Uterus (tissue), 3 donors: ENCODE measurements at regions not wholly inside any gene's neighbourhood (a gene's known extent, or its start where the extent isn't known, plus 50 kb on each side); places are given as distances from the start of the nearest gene placed in this dataset.

Source experiments
- DNase-seq, 2 donors: peaks; one replicate each; pipeline ENCODE4 v3.0.0-alpha.2; 2019 to 2020
- H3K27ac ChIP-seq, 2 donors: fragments of 200-600 bp; sonication (generic); 1 replicate in 1 of 2; 2 replicates in 1 of 2; pipeline ENCODE4 v1.5.1; 2016 to 2018
- H3K27me3 ChIP-seq, 2 donors: fragments of 200-600 bp; sonication (generic); one replicate each; pipeline ENCODE4 v1.5.1; 2018 to 2019; ENCODE audit warnings: control low read depth in 1 of 2
- H3K36me3 ChIP-seq, 2 donors: fragments of 200-600 bp; sonication (generic); one replicate each; pipeline ENCODE4 v1.5.1; 2019; ENCODE audit warnings: control low read depth in 1 of 2
- H3K4me1 ChIP-seq, 2 donors: fragments of 200-600 bp; sonication (generic); one replicate each; pipeline ENCODE4 v1.5.1; 2018 to 2019; ENCODE audit warnings: control low read depth in 1 of 2
- H3K4me3 ChIP-seq, 2 donors: fragments of 200-600 bp; sonication (generic); 1 replicate in 1 of 2; 2 replicates in 1 of 2; pipeline ENCODE4 v1.5.1; 2018 to 2019; ENCODE audit warnings: mild to moderate bottlenecking in 1 of 2
- H3K9me3 ChIP-seq, 2 donors: fragments of 200-600 bp; sonication (generic); one replicate each; pipeline ENCODE4 v1.5.1; 2019; ENCODE audit warnings: control low read depth in 1 of 2
- POLR2A ChIP-seq, 2 donors: fragments of 450-650 bp; IDR thresholded peaks; one replicate each; pipeline ENCODE4 v1.6.1; 2016; ENCODE audit warnings: antibody characterized with exemption in 2 of 2, mild to moderate bottlenecking in 1 of 2, moderate library complexity in 1 of 2
- intact Hi-C: fragments of 100-400 bp; cut with DNase I; formaldehyde crosslinking; loops from one replicate; pipeline ENCODE4 v1.15.1; 2023; ENCODE audit warnings: low total_unique reads
- TF ChIP-seq, protein P1 (sequence below), 4 experiments: fragments of 200-600 bp in 2 of 4; fragments of 450-650 bp in 2 of 4; sonication (generic) in 2 of 4; IDR thresholded peaks; one replicate each; pipeline ENCODE4 v1.5.1; 2016 to 2019; ENCODE audit warnings: antibody characterized with exemption in 4 of 4, mild to moderate bottlenecking in 2 of 4, moderate library complexity in 1 of 4
- donor health status: DM: yes; HTN: yes; CAD: no.

DNA sequence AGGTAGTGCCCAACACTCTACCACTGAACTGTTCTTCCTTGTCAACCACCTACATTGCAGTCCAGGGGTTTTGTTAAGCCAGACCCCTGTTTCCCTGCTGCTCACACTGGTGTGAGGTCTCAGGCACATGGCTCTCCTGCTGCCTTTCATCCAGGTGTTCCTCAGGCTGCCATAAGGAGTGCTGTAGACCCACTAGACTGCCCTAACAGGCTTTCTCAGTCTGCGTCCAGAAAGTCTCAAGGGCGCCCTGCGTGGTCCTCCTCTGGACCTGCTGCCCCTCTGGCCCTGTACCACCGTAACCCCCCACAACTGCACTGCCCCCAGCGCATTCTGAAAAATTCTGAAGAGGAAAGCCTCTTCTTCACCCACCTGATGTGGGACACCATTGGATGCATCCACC is 225.7 kb upstream of the ANKRD30A start:
- Histone ChIP-seq H3K9me3 (no peaks in the 10 kb centered on the region), H3K27me3 (no peaks in the 10 kb centered on the region), H3K4me1 (no peaks in the 10 kb centered on the region), H3K4me3 (no peak overlapping the region), H3K36me3 (no peaks in the 10 kb centered on the region), H3K27ac (no peak overlapping the region)
- no peak for DNase-seq
- intact Hi-C loops, result no loop called here
- no peak for TF ChIP-seq POLR2A (IDR thresholded peaks at IDR 0.05)
- TF ChIP-seq, protein P1, sequence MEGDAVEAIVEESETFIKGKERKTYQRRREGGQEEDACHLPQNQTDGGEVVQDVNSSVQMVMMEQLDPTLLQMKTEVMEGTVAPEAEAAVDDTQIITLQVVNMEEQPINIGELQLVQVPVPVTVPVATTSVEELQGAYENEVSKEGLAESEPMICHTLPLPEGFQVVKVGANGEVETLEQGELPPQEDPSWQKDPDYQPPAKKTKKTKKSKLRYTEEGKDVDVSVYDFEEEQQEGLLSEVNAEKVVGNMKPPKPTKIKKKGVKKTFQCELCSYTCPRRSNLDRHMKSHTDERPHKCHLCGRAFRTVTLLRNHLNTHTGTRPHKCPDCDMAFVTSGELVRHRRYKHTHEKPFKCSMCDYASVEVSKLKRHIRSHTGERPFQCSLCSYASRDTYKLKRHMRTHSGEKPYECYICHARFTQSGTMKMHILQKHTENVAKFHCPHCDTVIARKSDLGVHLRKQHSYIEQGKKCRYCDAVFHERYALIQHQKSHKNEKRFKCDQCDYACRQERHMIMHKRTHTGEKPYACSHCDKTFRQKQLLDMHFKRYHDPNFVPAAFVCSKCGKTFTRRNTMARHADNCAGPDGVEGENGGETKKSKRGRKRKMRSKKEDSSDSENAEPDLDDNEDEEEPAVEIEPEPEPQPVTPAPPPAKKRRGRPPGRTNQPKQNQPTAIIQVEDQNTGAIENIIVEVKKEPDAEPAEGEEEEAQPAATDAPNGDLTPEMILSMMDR (IDR thresholded peaks at IDR 0.05), result no peak

DNA sequence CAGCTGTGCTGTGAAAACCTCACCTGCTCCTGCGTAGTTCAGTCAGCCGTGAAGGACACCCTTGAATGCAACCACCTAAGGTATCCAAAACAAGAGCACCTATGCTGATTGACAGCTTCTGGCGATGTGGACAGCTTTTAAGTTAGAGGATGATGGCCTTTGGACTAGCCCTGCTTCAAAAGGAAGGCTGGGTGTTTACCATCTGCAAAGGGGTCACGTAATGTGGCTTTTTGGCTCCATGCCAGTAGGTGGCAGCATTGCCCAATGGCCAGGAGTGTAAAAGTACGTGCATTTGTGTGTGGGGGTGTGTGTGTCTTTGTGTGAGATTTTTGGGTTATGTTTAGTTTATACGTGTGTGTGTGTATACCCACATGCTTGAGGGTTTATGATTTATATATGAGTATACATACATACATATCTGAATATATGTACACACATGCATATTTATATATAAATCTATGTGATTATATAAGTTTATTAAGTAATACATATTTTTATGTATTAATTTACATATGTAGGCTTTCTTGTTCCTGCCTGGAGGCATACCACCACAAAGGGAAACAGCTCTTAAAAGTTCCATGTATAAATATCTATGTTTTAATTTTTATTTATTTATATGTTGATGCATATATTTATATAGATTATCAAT is 236.3 kb upstream of the ANKRD30A start:
- TF ChIP-seq, protein P1 (IDR thresholded peaks at IDR 0.05), result no peak
- TF ChIP-seq POLR2A (IDR thresholded peaks at IDR 0.05), result no peak
- H3K9me3 ChIP-seq, result no peaks in the 10 kb centered on the region
- no peaks in the 10 kb centered on the region for H3K36me3 ChIP-seq
- DNase-seq, result no peak
- intact Hi-C loops, result no loop called here
- no peak overlapping the region for H3K4me3 ChIP-seq
- no peak overlapping the region for H3K27ac ChIP-seq
- no peaks in the 10 kb centered on the region for H3K4me1 ChIP-seq
- H3K27me3 ChIP-seq, result no peaks in the 10 kb centered on the region

DNA sequence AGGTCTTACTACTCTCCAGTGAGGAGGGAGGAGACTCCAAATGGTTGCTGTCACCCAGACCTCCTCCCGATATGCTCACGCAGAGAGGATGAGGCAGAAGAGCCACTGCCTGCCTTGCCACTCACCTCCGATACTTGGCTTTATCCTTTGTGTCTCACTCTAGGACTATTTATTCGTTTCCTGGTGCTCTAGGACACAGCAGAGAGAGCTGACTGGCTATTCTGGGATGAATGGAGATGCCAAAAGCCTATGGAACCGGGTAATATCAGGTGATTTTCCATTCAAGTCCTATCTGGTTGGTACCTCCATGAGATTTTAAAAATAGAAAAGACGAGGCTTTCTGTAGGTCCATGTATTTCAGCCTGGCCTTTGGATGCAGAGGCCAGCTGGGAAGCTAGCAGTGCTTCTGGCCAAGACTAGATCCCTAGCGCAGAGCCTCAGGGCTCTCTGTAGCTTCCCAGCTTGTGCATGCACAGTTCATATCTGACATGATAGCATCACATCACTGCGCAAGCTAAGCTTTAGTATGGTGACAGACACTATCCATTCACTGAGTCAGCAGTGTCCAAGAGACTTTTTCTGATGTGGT is 239.0 kb upstream of the ANKRD30A start:
- Histone ChIP-seq H3K4me1 (no peaks in the 10 kb centered on the region), H3K36me3 (no peaks in the 10 kb centered on the region), H3K9me3 (no peaks in the 10 kb centered on the region), H3K27ac (no peak overlapping the region), H3K4me3 (no peak overlapping the region), H3K27me3 (no peaks in the 10 kb centered on the region)
- no peak for DNase-seq
- TF ChIP-seq, protein P1 (IDR thresholded peaks at IDR 0.05), result no peak
- TF ChIP-seq POLR2A (IDR thresholded peaks at IDR 0.05), result no peak
- intact Hi-C loops, result no loop called here

DNA sequence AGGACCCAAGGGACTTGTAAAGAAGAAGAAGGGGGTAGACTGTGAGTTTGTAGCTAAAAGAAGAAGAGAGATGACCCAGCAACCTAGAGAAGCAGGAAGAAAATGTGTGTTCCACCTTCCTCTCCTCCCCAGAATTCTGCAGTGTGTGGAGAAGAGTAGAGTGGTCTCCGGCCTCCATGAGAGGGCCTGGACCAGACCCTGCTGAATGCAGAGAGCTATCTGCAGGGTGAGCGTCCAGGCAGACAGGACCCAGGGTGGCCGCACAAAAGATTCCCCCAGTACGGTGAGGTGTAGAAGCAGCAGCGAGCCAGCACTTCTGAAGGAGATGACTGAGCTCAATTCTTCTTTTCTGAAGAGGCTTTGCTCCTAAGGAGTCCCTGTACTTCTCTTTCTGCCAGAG is 239.7 kb upstream of the ANKRD30A start:
- intact Hi-C loops, result no loop called here
- Histone ChIP-seq H3K36me3 (no peaks in the 10 kb centered on the region), H3K4me3 (no peak overlapping the region), H3K4me1 (no peaks in the 10 kb centered on the region), H3K9me3 (no peaks in the 10 kb centered on the region), H3K27me3 (no peaks in the 10 kb centered on the region), H3K27ac (no peak overlapping the region)
- TF ChIP-seq, protein P1 (IDR thresholded peaks at IDR 0.05), result no peak
- no peak for TF ChIP-seq POLR2A (IDR thresholded peaks at IDR 0.05)
- no peak for DNase-seq

DNA sequence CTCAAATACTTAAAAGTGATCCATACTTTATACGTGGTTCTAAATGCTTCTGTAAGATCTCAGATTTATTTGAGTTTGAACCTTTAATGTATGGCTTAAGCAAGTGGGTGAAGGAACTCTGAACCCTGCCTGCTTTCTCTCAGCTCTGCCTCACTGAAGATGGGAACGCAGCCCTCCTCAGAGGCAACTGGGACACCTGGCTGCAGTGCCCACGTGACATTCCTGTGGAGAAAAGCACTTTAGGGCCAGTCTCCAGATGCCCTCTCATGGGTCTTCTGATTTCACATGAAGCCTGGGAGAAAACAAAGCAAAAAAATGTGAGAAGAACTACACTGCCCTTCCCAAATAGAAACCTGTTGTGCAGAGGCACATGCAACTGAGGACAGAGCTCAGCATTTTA is 242.6 kb upstream of the ANKRD30A start:
- DNase-seq, result no peak
- H3K27me3 ChIP-seq, result no peaks in the 10 kb centered on the region
- H3K36me3 ChIP-seq, result no peaks in the 10 kb centered on the region
- no peak overlapping the region for H3K4me3 ChIP-seq
- no peaks in the 10 kb centered on the region for H3K4me1 ChIP-seq
- TF ChIP-seq, protein P1 (IDR thresholded peaks at IDR 0.05), result no peak
- TF ChIP-seq POLR2A (IDR thresholded peaks at IDR 0.05), result no peak
- H3K27ac ChIP-seq, result no peak overlapping the region
- intact Hi-C loops, result no loop called here
- no peaks in the 10 kb centered on the region for H3K9me3 ChIP-seq
